Retinal pigment epithelial cell (primary cell): ENCODE measurements at regions not wholly inside any gene's neighbourhood (a gene's known extent, or its start where the extent isn't known, plus 50 kb on each side); places are given as distances from the start of the nearest gene placed in this dataset.

ENCODE experiments used
- DNase-seq: peaks from one replicate; pipeline ENCODE4 v3.0.0-alpha.2; 2010; ENCODE audit warnings: low read depth
- H3K4me3 ChIP-seq: 2 replicates; pipeline ENCODE4 v1.5.1; 2011; ENCODE audit warnings: mild to moderate bottlenecking, low read length, control low read depth, moderate library complexity
- TF ChIP-seq, protein P1 (sequence below): conservative IDR thresholded peaks from 2 replicates; pipeline ENCODE4 v1.5.1; 2011; ENCODE audit warnings: low read depth, low read length, control low read depth, inconsistent platforms

DNA sequence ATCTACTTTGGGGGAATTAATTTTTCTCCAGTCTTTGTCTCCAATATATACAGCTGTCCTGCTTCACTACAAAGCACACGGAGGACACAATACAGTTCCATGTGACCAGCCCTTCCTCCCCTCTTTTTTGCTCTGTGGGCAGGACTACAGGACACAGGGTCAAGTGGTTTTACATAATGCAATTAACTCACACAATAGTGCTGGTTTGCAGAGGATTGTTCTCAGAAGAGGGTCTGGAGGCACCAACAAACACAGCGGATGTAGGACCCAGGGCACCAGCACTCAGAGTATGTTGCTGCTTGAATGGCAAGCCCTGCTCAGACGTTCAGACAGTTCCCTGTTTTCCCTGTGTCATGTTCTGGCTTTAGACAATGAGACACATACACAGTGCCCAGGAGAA is 52.0 kb upstream of the NPTX2 start:
- no peak for DNase-seq
- TF ChIP-seq, protein P1, sequence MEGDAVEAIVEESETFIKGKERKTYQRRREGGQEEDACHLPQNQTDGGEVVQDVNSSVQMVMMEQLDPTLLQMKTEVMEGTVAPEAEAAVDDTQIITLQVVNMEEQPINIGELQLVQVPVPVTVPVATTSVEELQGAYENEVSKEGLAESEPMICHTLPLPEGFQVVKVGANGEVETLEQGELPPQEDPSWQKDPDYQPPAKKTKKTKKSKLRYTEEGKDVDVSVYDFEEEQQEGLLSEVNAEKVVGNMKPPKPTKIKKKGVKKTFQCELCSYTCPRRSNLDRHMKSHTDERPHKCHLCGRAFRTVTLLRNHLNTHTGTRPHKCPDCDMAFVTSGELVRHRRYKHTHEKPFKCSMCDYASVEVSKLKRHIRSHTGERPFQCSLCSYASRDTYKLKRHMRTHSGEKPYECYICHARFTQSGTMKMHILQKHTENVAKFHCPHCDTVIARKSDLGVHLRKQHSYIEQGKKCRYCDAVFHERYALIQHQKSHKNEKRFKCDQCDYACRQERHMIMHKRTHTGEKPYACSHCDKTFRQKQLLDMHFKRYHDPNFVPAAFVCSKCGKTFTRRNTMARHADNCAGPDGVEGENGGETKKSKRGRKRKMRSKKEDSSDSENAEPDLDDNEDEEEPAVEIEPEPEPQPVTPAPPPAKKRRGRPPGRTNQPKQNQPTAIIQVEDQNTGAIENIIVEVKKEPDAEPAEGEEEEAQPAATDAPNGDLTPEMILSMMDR: no peak
- no peak overlapping the region for H3K4me3 ChIP-seq

DNA sequence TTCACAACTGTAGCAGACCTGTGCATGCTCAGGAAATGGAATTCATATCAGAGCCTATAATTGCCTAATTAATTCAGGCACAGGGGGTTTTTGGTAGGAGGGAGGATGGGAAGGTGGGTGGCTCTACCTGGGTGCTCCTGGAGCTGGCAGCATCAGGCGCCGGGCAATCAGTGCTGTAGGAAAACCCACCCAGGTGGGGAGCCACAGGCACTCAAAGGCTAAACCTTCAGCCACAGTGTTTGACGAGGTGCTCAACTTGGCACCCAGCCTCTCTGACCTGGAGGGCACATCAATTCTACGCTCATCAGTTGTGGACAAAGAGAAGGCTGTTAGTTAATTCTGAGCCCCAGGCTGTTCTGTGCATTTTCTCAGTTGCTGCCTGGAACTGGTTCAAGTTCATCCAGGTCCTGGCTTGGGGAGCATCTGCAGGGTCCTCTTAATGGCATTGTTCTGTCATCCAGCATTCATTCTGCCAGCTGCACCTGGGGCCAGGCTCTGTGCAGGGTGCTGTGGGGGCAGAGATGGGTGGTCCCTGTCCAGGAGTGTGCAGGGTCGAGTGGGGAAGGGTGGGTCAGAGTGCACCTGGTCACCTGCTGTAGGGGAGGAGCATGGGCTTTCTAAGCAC is 54.1 kb upstream of the NPTX2 start:
- DNase-seq: no peak
- TF ChIP-seq, protein P1: no peak
- H3K4me3 ChIP-seq: no peak overlapping the region

DNA sequence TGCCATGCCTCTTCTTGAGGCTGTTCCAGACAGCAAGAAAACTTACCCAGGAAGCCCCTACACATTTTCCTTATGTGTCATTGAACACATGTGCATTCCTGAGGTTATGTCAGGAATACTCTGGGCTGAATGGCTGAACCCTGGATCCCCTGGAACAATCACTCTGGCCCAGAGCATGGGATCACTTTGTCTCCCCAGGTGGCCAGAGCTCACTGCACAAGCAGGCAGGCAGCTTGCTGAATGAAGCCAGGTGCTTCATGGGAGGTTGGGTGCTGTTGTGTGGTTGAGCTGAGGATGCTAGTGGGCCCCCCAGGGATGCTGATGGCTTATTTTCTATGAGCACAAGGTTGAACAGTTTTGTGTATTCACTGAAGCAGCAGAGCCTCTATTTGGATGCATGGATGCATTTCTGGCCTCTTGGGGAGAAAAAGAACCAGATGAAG is 54.7 kb upstream of the NPTX2 start:
- TF ChIP-seq, protein P1: no peak
- no peak for DNase-seq

DNA sequence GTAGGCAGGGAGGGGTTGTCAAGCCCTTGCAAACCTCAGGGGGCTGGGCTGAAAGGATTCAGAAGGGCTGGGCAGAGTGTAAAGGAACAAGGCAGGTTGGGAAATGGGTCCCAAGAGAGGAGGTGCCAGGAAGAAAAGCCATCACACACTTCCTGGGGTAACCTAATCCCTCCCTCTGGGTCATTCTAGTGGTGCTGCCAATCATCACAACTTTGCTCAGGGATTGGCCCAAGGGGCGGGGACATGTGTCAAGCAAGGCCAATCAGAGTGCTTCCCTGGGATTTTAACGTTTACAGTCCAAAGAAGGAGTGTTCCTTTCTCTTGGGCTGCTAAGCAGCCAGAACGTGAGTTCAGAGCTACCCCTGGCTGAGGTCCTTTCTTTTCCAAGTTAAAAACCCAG is 57.1 kb upstream of the NPTX2 start:
- DNase-seq: no peak
- TF ChIP-seq, protein P1: no peak
- H3K4me3 ChIP-seq: no peak overlapping the region

More for the DNA sequence above, 54.7 kb upstream of the NPTX2 start:
- H3K4me3 ChIP-seq: no peak overlapping the region

DNA sequence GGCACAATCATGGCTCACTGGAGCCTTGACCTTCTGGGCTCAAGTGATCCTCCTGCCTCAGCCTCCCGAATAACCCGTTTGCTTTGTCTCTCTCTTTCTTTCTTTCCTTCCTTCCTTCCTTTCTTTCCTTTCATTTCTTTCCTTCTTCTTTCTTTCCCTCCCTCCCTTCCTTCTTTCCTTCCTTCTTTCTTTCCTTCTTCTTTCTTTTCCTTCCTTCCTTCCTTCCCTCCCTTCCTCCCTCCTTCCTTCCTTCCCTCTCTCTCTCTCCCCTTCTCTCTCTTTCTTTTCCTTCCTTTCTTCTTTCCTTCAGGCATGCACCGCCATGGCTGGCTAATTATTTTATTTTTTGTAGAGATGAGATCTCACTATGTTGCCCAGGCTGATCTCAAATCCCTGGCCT is 57.9 kb upstream of the NPTX2 start:
- DNase-seq: no peak
- H3K4me3 ChIP-seq: no peak overlapping the region
- TF ChIP-seq, protein P1: no peak

DNA sequence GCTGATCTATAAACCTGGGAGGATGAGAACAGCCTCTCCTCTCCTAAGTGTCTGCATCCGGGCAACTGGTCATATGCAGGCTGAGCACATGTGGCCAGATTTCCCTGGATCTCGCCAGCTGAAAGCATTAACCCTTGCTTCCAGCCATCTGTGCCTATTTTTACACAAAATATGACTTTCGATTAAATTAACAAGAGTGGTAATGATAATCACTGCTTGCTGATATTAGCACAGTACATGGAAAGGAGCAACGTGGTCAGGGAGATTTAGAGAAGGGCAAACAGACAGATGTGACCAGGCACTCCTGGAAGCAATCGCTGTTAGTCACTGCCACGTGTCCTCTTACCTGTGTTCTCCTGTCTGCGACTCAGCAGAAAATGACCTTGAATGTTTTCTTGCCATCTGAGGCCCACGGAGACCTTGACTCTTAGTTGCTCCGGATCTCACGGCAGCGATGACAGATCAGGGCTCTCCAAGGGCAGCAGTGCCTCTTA is 59.5 kb upstream of the NPTX2 start:
- no peak for DNase-seq
- H3K4me3 ChIP-seq: no peak overlapping the region
- TF ChIP-seq, protein P1: no peak

DNA sequence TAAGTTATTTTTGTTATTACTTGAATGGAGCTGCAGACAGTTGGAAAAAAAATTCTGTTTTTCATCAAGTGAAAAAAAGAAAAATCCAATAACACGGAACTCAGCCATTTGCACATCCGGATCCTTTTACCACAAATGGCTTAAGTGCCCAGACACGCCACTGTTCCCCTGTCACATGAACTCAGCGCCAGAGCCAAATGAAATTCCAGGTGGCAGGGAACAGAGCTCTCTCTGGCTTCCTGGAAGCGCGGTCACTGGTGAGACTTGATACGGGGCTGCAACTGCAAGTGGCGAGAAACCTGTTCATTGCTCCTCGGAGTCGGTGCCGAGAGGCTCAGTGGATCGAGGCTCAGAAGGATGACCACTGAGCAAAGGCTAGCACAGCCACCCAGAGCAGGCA is 60.8 kb upstream of the NPTX2 start:
- TF ChIP-seq, protein P1: no peak
- DNase-seq: no peak

More for the DNA sequence above, 60.8 kb upstream of the NPTX2 start:
- no peak overlapping the region for H3K4me3 ChIP-seq
